Keratinocyte (primary cell): ENCODE measurements at regions not wholly inside any gene's neighbourhood (a gene's known extent, or its start where the extent isn't known, plus 50 kb on each side); places are given as distances from the start of the nearest gene placed in this dataset.

Experiments used
- CTCF ChIP-seq, 3 experiments: IDR thresholded peaks in 1 of 3; conservative IDR thresholded peaks in 1 of 3; optimal IDR thresholded peaks in 1 of 3; 2 replicates in 2 of 3; 3 replicates in 1 of 3; pipeline versions ENCODE3 to v1.5.1; 2011; ENCODE audit warnings: low read length in 3 of 3, mild to moderate bottlenecking in 3 of 3, moderate library complexity in 2 of 3, control low read depth in 1 of 3, inconsistent platforms in 1 of 3; ENCODE audit not compliant: insufficient read depth in 2 of 3; ENCODE audit errors: extremely low read depth in 1 of 3
- EZH2 ChIP-seq: IDR thresholded peaks from one replicate; pipeline ENCODE4 v1.6.1; 2012; ENCODE audit warnings: inconsistent platforms, mild to moderate bottlenecking, low read length, moderate library complexity

- TF ChIP-seq CTCF (optimal IDR thresholded peaks at IDR 0.05 in 1 of 3, IDR thresholded peaks at IDR 0.05 in 1 of 3, conservative IDR thresholded peaks at IDR 0.05 in 1 of 3; ENCODE audit: extremely low read depth in 1 of 3, insufficient read depth in 2 of 3, low read length in 3 of 3) (no peak), EZH2 (no peak)
Observed at GRCh38 chr6:114453737-114454276, 111.0 kb upstream of the HS3ST5 start.
